ENCODE measurements at regions not wholly inside any gene's neighbourhood (a gene's known extent, or its start where the extent isn't known, plus 50 kb on each side); places are given as distances from the start of the nearest gene placed in this dataset.

- TF ChIP-seq POLR2A (IDR thresholded peaks at IDR 0.05) (no peak), CTCF (IDR thresholded peaks at IDR 0.05) (no peak)
These were observed 170.4 kb downstream of the BCOR start for GRCh38 chrX:39927380-39927779.

All from uterus (tissue), 2 donors.